ENCODE measurements at regions not wholly inside any gene's neighbourhood (a gene's known extent, or its start where the extent isn't known, plus 50 kb on each side); places are given as distances from the start of the nearest gene placed in this dataset.

DNA sequence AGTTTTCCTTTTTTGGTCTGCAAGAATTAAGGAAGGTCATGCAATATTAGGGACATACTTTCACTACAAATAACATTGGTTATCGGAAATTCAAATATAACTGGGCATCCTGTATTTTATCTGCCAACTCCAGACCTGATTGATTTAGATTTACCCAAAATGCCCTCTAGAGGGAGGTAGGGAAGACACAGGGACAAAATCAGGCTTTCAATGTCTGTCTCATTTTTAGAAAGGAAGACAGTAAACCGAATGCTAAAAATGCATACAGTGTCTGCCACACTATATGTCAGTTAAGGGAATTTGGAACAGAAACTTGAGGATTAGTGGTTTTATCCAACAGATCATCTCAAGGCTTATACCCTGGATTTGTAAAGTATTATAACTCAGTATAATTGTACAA, 161.7 kb upstream of the SOX9 start:
- Mint-ChIP-seq H3K9me3 (peaks cover 0 to 6% (median 0%) of the 10 kb centered on the region in 7 donors), H3K27ac (no peak overlapping the region), H3K4me3 (no peak overlapping the region), H3K36me3 (no peaks in the 10 kb centered on the region), H3K27me3 (no peaks in the 10 kb centered on the region), H3K4me1 (no peaks in the 10 kb centered on the region)
- no peak overlapping the region for H3K27ac ChIP-seq (ENCODE audit: insufficient read depth, low read length, poor library complexity, severe bottlenecking)
- no peak for DNase-seq
- no peaks in the 10 kb centered on the region for H3K36me3 ChIP-seq (ENCODE audit: control insufficient read depth, insufficient read depth, low read length)
- H3K4me3 ChIP-seq (ENCODE audit: low read depth, low read length) = no peak overlapping the region
- peaks cover 2% of the 10 kb centered on the region for H3K27me3 ChIP-seq (ENCODE audit: control insufficient read depth, insufficient read depth, low read length)
- no peak for ATAC-seq (ENCODE audit: low read depth in 2 of 2)
- no peaks in the 10 kb centered on the region for H3K4me1 ChIP-seq (ENCODE audit: control insufficient read depth, insufficient read depth, low read length, poor library complexity, severe bottlenecking)
- no peaks in the 10 kb centered on the region for H3K9me3 ChIP-seq (ENCODE audit: control insufficient read depth in 2 of 2, low read length in 2 of 2)

GRCh38 chr17:71963351-71963750, 157.5 kb upstream of the SOX9 start:
- no peaks in the 10 kb centered on the region for H3K4me1 Mint-ChIP-seq
- no peak for ATAC-seq (ENCODE audit: low read depth in 2 of 2)

GRCh38 chr17:71963791-71964190, 157.0 kb upstream of the SOX9 start:
- Histone ChIP-seq H3K27me3 (ENCODE audit: control insufficient read depth, insufficient read depth, low read length) (no peaks in the 10 kb centered on the region), H3K36me3 (ENCODE audit: control insufficient read depth, insufficient read depth, low read length) (no peaks in the 10 kb centered on the region), H3K9me3 (ENCODE audit: control insufficient read depth in 2 of 2, low read length in 2 of 2) (no peaks in the 10 kb centered on the region), H3K4me1 (ENCODE audit: control insufficient read depth, insufficient read depth, low read length, poor library complexity, severe bottlenecking) (no peaks in the 10 kb centered on the region), H3K27ac (ENCODE audit: insufficient read depth, low read length, poor library complexity, severe bottlenecking) (no peak overlapping the region), H3K4me3 (ENCODE audit: low read depth, low read length) (no peak overlapping the region)
- ATAC-seq (ENCODE audit: low read depth in 2 of 2) (no peak), DNase-seq (no peak)
- Mint-ChIP-seq H3K9me3 (peaks cover 0 to 12% (median 0%) of the 10 kb centered on the region in 7 donors), H3K36me3 (no peaks in the 10 kb centered on the region), H3K27ac (no peak overlapping the region), H3K27me3 (no peaks in the 10 kb centered on the region), H3K4me1 (no peaks in the 10 kb centered on the region), H3K4me3 (no peak overlapping the region)

More at GRCh38 chr17:71963351-71963750, 157.5 kb upstream of the SOX9 start:
- H3K36me3 Mint-ChIP-seq = no peaks in the 10 kb centered on the region
- H3K27me3 Mint-ChIP-seq = no peaks in the 10 kb centered on the region
- H3K27ac ChIP-seq (ENCODE audit: insufficient read depth, low read length, poor library complexity, severe bottlenecking) = no peak overlapping the region
- no peaks in the 10 kb centered on the region for H3K36me3 ChIP-seq (ENCODE audit: control insufficient read depth, insufficient read depth, low read length)
- H3K27me3 ChIP-seq (ENCODE audit: control insufficient read depth, insufficient read depth, low read length) = no peaks in the 10 kb centered on the region
- no peaks in the 10 kb centered on the region for H3K9me3 ChIP-seq (ENCODE audit: control insufficient read depth in 2 of 2, low read length in 2 of 2)
- DNase-seq = no peak
- H3K4me3 Mint-ChIP-seq = no peak overlapping the region
- no peaks in the 10 kb centered on the region for H3K4me1 ChIP-seq (ENCODE audit: control insufficient read depth, insufficient read depth, low read length, poor library complexity, severe bottlenecking)
- H3K27ac Mint-ChIP-seq = no peak overlapping the region
- H3K9me3 Mint-ChIP-seq = peaks cover 0 to 12% (median 0%) of the 10 kb centered on the region in 7 donors
- H3K4me3 ChIP-seq (ENCODE audit: low read depth, low read length) = no peak overlapping the region

DNA sequence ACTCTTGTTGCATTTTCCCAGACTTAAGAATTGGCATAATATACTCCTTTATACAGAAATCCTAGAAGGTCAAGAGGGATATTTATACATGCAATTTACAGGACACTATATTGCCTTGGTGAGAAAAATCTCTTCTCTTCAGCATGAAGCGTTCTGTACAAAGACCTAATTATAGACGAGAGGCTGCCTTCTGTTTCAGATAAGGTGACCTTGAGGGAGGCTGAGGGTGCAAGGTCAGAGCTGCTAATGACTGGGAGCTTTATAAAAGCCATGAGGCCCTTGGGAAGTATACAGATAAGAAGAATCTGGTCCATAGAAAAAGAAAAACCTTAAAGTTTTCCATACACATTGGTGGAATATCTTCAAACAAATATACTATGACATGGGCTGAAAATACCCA, 156.3 kb upstream of the SOX9 start:
- DNase-seq (no peak), ATAC-seq (ENCODE audit: low read depth in 2 of 2) (no peak)
- H3K4me1 Mint-ChIP-seq = no peaks in the 10 kb centered on the region
- H3K36me3 Mint-ChIP-seq = no peaks in the 10 kb centered on the region
- Histone ChIP-seq H3K4me3 (ENCODE audit: low read depth, low read length) (no peak overlapping the region), H3K4me1 (ENCODE audit: control insufficient read depth, insufficient read depth, low read length, poor library complexity, severe bottlenecking) (no peaks in the 10 kb centered on the region), H3K27me3 (ENCODE audit: control insufficient read depth, insufficient read depth, low read length) (no peaks in the 10 kb centered on the region), H3K27ac (ENCODE audit: insufficient read depth, low read length, poor library complexity, severe bottlenecking) (no peak overlapping the region), H3K9me3 (ENCODE audit: control insufficient read depth in 2 of 2, low read length in 2 of 2) (no peaks in the 10 kb centered on the region), H3K36me3 (ENCODE audit: control insufficient read depth, insufficient read depth, low read length) (no peaks in the 10 kb centered on the region)
- H3K27ac Mint-ChIP-seq = no peak overlapping the region
- H3K4me3 Mint-ChIP-seq = no peak overlapping the region
- no peaks in the 10 kb centered on the region for H3K27me3 Mint-ChIP-seq
- peaks cover 0 to 12% (median 0%) of the 10 kb centered on the region in 7 donors for H3K9me3 Mint-ChIP-seq

DNA sequence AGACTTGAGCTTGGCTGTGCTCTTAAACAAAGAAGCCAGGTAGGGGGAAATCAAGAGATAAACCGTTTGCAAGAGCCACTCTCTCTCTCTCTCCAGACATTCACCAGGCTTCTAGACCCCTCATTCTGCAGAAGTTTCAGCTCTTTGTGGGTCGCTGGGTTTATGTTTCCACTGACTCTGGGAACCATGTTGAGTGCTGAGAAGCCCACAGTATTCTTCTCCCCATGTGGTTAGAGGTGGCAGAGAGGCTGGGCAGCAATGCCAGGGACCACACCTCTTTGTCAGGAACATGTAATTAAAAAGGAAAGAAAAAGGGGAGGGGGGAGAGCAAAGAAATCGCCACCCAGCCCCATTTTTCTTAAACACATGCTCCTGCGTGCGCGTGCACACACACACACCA, 154.8 kb upstream of the SOX9 start:
- Mint-ChIP-seq H3K9me3 (peaks cover 0 to 12% (median 0%) of the 10 kb centered on the region in 7 donors), H3K27ac (no peak overlapping the region), H3K4me3 (no peak overlapping the region), H3K27me3 (no peaks in the 10 kb centered on the region), H3K36me3 (no peaks in the 10 kb centered on the region), H3K4me1 (no peaks in the 10 kb centered on the region)
- no peak overlapping the region for H3K27ac ChIP-seq (ENCODE audit: insufficient read depth, low read length, poor library complexity, severe bottlenecking)
- no peaks in the 10 kb centered on the region for H3K4me1 ChIP-seq (ENCODE audit: control insufficient read depth, insufficient read depth, low read length, poor library complexity, severe bottlenecking)
- no peak for ATAC-seq (ENCODE audit: low read depth in 2 of 2)
- H3K27me3 ChIP-seq (ENCODE audit: control insufficient read depth, insufficient read depth, low read length) = no peaks in the 10 kb centered on the region
- H3K9me3 ChIP-seq (ENCODE audit: control insufficient read depth in 2 of 2, low read length in 2 of 2) = no peaks in the 10 kb centered on the region
- H3K36me3 ChIP-seq (ENCODE audit: control insufficient read depth, insufficient read depth, low read length) = no peaks in the 10 kb centered on the region
- H3K4me3 ChIP-seq (ENCODE audit: low read depth, low read length) = no peak overlapping the region
- DNase-seq = no peak

DNA sequence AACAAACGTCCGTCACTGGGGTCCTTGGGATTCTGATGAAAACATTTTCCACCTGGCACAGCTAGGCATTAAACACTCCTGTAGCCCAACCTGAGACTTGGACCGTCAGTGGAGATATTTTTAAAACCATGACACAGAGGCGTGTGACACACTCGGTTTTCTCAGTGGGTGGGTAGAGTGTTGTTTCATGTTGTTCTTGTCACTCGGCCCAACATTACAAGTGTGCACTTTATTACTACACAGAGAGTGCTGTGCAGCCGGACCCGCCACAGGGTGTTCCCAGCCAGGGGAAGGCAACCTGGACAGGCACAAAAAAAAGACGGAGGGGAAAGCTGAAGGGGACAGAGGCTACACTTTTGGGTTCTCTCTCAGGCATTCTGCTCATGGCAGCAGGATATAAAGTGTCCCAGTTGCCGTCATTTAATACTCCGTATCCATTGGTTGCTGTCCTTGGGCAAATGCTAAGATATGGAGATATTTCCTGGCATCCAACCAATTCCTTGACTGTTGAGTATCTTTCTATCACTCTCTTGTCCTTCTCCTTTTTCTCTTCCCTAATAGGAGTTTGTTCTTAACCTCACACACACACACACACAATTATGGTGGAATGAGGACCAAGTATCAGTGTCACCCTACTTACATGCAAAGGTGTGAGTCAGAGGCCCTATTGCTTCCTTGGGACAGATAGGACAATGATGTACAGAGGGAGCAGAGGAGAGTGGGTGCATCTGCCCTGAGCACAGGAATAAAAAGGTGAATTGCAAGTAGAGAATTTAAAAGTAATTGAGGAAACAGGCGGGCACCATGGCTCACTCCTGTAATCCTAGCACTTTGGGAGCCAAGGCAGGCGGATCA, 154.1 kb upstream of the SOX9 start:
- peaks cover 0 to 12% (median under 1%) of the 10 kb centered on the region in 7 donors for H3K9me3 Mint-ChIP-seq

DNA sequence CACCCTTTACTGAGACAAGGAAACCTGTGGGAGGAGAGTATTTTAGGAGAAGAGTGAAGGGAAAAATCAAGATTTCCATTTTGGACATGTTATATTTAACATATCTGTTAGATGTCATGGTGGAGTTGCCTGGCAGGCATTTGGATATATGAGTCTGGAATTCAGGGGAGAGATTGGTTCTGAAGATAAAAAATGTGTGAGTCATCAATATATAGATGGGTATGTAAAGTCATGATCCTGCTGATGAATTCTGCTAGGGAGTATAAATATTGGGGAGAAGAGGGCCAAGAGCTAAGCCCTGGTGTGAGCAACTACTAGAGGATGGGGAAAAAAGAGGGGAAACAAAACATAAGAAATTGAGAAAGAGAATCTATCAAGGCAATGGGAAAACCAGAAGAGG, 151.3 kb upstream of the SOX9 start:
- Histone ChIP-seq H3K27ac (ENCODE audit: insufficient read depth, low read length, poor library complexity, severe bottlenecking) (no peak overlapping the region), H3K4me1 (ENCODE audit: control insufficient read depth, insufficient read depth, low read length, poor library complexity, severe bottlenecking) (no peaks in the 10 kb centered on the region), H3K36me3 (ENCODE audit: control insufficient read depth, insufficient read depth, low read length) (no peaks in the 10 kb centered on the region), H3K4me3 (ENCODE audit: low read depth, low read length) (no peak overlapping the region), H3K9me3 (ENCODE audit: control insufficient read depth in 2 of 2, low read length in 2 of 2) (no peaks in the 10 kb centered on the region), H3K27me3 (ENCODE audit: control insufficient read depth, insufficient read depth, low read length) (no peaks in the 10 kb centered on the region)
- H3K9me3 Mint-ChIP-seq = peaks cover 0 to 8% (median 2%) of the 10 kb centered on the region in 7 donors
- no peaks in the 10 kb centered on the region for H3K27me3 Mint-ChIP-seq
- no peak overlapping the region for H3K4me3 Mint-ChIP-seq
- H3K4me1 Mint-ChIP-seq = no peaks in the 10 kb centered on the region
- DNase-seq = no peak
- ATAC-seq (ENCODE audit: low read depth in 2 of 2) = no peak
- no peak overlapping the region for H3K27ac Mint-ChIP-seq
- H3K36me3 Mint-ChIP-seq = no peaks in the 10 kb centered on the region

More for the DNA sequence above, 154.1 kb upstream of the SOX9 start:
- ATAC-seq (ENCODE audit: low read depth in 2 of 2) = no peak
- Histone ChIP-seq H3K27ac (ENCODE audit: insufficient read depth, low read length, poor library complexity, severe bottlenecking) (no peak overlapping the region), H3K9me3 (ENCODE audit: control insufficient read depth in 2 of 2, low read length in 2 of 2) (no peaks in the 10 kb centered on the region), H3K36me3 (ENCODE audit: control insufficient read depth, insufficient read depth, low read length) (no peaks in the 10 kb centered on the region), H3K27me3 (ENCODE audit: control insufficient read depth, insufficient read depth, low read length) (no peaks in the 10 kb centered on the region), H3K4me1 (ENCODE audit: control insufficient read depth, insufficient read depth, low read length, poor library complexity, severe bottlenecking) (no peaks in the 10 kb centered on the region), H3K4me3 (ENCODE audit: low read depth, low read length) (no peak overlapping the region)
- Mint-ChIP-seq H3K27me3 (no peaks in the 10 kb centered on the region), H3K36me3 (no peaks in the 10 kb centered on the region), H3K27ac (no peak overlapping the region), H3K4me3 (no peak overlapping the region), H3K4me1 (no peaks in the 10 kb centered on the region)
- DNase-seq = no peak

GRCh38 chr17:71970312-71970711, 150.5 kb upstream of the SOX9 start:
- no peaks in the 10 kb centered on the region for H3K36me3 Mint-ChIP-seq
- no peak for ATAC-seq (ENCODE audit: low read depth in 2 of 2)
- H3K27ac ChIP-seq (ENCODE audit: insufficient read depth, low read length, poor library complexity, severe bottlenecking) = no peak overlapping the region
- H3K4me1 Mint-ChIP-seq = no peaks in the 10 kb centered on the region
- no peaks in the 10 kb centered on the region for H3K27me3 Mint-ChIP-seq
- no peak for DNase-seq
- H3K9me3 ChIP-seq (ENCODE audit: control insufficient read depth in 2 of 2, low read length in 2 of 2) = no peaks in the 10 kb centered on the region
- H3K4me3 ChIP-seq (ENCODE audit: low read depth, low read length) = no peak overlapping the region
- H3K4me3 Mint-ChIP-seq = no peak overlapping the region
- H3K27ac Mint-ChIP-seq = no peak overlapping the region
- H3K36me3 ChIP-seq (ENCODE audit: control insufficient read depth, insufficient read depth, low read length) = no peaks in the 10 kb centered on the region
- peaks cover 0 to 8% (median 2%) of the 10 kb centered on the region in 7 donors for H3K9me3 Mint-ChIP-seq
- H3K27me3 ChIP-seq (ENCODE audit: control insufficient read depth, insufficient read depth, low read length) = no peaks in the 10 kb centered on the region
- H3K4me1 ChIP-seq (ENCODE audit: control insufficient read depth, insufficient read depth, low read length, poor library complexity, severe bottlenecking) = no peaks in the 10 kb centered on the region
